ENCODE measurements at regions not wholly inside any gene's neighbourhood (a gene's known extent, or its start where the extent isn't known, plus 50 kb on each side); places are given as distances from the start of the nearest gene placed in this dataset.

GRCh38 chr4:106503116-106504050 is 134.8 kb upstream of the GIMD1 start:
- H3K27ac ChIP-seq = no peak overlapping the region
- WGBS, 2 donors (ENCODE audit: low coverage in 1 of 2) = 67 to 72% methylated on average over 3 of the region's 3 CpGs
- no peaks in the 10 kb centered on the region for H3K4me1 ChIP-seq
- no peaks in the 10 kb centered on the region for H3K9me3 ChIP-seq
- no peaks in the 10 kb centered on the region for H3K36me3 ChIP-seq
- H3K27me3 ChIP-seq = no peaks in the 10 kb centered on the region
- ATAC-seq = no peak
- TF ChIP-seq EP300 (IDR thresholded peaks at IDR 0.05) (no peak), POLR2AphosphoS5 (IDR thresholded peaks at IDR 0.05) (no peak), CTCF (IDR thresholded peaks at IDR 0.05) (no peak), POLR2A (IDR thresholded peaks at IDR 0.05) (no peak)
- H3K4me3 ChIP-seq = no peak overlapping the region

- Histone ChIP-seq H3K9me3 (no peaks in the 10 kb centered on the region), H3K4me1 (no peaks in the 10 kb centered on the region), H3K27me3 (no peaks in the 10 kb centered on the region), H3K4me3 (no peak overlapping the region), H3K27ac (no peak overlapping the region), H3K36me3 (no peaks in the 10 kb centered on the region)
- no peak for TF ChIP-seq POLR2AphosphoS5 (IDR thresholded peaks at IDR 0.05)
- TF ChIP-seq CTCF (IDR thresholded peaks at IDR 0.05) = peak in 1 of 4 experiments; percentile 53
- 6 to 23% methylated on average over 6 to 11 of the region's 11 CpGs for WGBS, 2 donors (ENCODE audit: low coverage in 1 of 2)
- ATAC-seq = no peak
These were observed 133.6 kb upstream of the GIMD1 start for GRCh38 chr4:106502106-106502699.

GRCh38 chr4:106497271-106497670 is 128.7 kb upstream of the GIMD1 start:
- no peaks in the 10 kb centered on the region for H3K36me3 ChIP-seq
- H3K27me3 ChIP-seq = no peaks in the 10 kb centered on the region
- no peak overlapping the region for H3K27ac ChIP-seq
- WGBS, 2 donors (ENCODE audit: low coverage in 1 of 2) = 21 to 24% methylated on average over 3 of the region's 3 CpGs
- ATAC-seq = no peak
- H3K4me3 ChIP-seq = no peak overlapping the region
- H3K4me1 ChIP-seq = no peaks in the 10 kb centered on the region
- no peaks in the 10 kb centered on the region for H3K9me3 ChIP-seq
- TF ChIP-seq POLR2AphosphoS5 (IDR thresholded peaks at IDR 0.05) (no peak), EP300 (IDR thresholded peaks at IDR 0.05) (no peak), POLR2A (IDR thresholded peaks at IDR 0.05) (no peak), CTCF (IDR thresholded peaks at IDR 0.05) (no peak)

GRCh38 chr4:106496061-106496460 is 127.5 kb upstream of the GIMD1 start:
- Histone ChIP-seq H3K9me3 (no peaks in the 10 kb centered on the region), H3K4me3 (no peak overlapping the region), H3K4me1 (no peaks in the 10 kb centered on the region), H3K27ac (no peak overlapping the region), H3K36me3 (no peaks in the 10 kb centered on the region), H3K27me3 (no peaks in the 10 kb centered on the region)
- TF ChIP-seq CTCF (IDR thresholded peaks at IDR 0.05) = no peak
- no peak for TF ChIP-seq POLR2A (IDR thresholded peaks at IDR 0.05)
- TF ChIP-seq POLR2AphosphoS5 (IDR thresholded peaks at IDR 0.05) = no peak
- no peak for TF ChIP-seq EP300 (IDR thresholded peaks at IDR 0.05)
- ATAC-seq = no peak

GRCh38 chr4:106495476-106495875 is 126.9 kb upstream of the GIMD1 start:
- no peak for TF ChIP-seq POLR2AphosphoS5 (IDR thresholded peaks at IDR 0.05)
- TF ChIP-seq CTCF (IDR thresholded peaks at IDR 0.05) = no peak
- no peak for TF ChIP-seq POLR2A (IDR thresholded peaks at IDR 0.05)
- no peak for TF ChIP-seq EP300 (IDR thresholded peaks at IDR 0.05)
- WGBS, 2 donors (ENCODE audit: low coverage in 1 of 2) = 66 to 67% methylated on average over 5 of the region's 5 CpGs
- no peaks in the 10 kb centered on the region for H3K4me1 ChIP-seq

More at GRCh38 chr4:106495476-106495875, 126.9 kb upstream of the GIMD1 start:
- no peaks in the 10 kb centered on the region for H3K9me3 ChIP-seq
- ATAC-seq = no peak
- H3K36me3 ChIP-seq = no peaks in the 10 kb centered on the region
- H3K27ac ChIP-seq = no peak overlapping the region
- no peaks in the 10 kb centered on the region for H3K27me3 ChIP-seq
- no peak overlapping the region for H3K4me3 ChIP-seq
